ENCODE measurements at regions not wholly inside any gene's neighbourhood (a gene's known extent, or its start where the extent isn't known, plus 50 kb on each side); places are given as distances from the start of the nearest gene placed in this dataset.

GRCh38 chr5:85732185-85732584 lies 885.6 kb upstream of the COX7C start:
- intact Hi-C loops (cut with DNase I; ENCODE audit: low total_unique reads): no loop called here
- DNase-seq (ENCODE audit: low spot score in 2 of 2): no peak

GRCh38 chr5:85741972-85742371 lies 875.8 kb upstream of the COX7C start:
- intact Hi-C loops (cut with DNase I; ENCODE audit: low total_unique reads): no loop called here
- no peak overlapping the region for H3K4me3 ChIP-seq (ENCODE audit: low read depth, poor library complexity, severe bottlenecking)
- no peak for DNase-seq (ENCODE audit: low spot score in 2 of 2)
- no peak for TF ChIP-seq CTCF (IDR thresholded peaks at IDR 0.05)
- TF ChIP-seq POLR2A (IDR thresholded peaks at IDR 0.05): no peak

More at GRCh38 chr5:85732185-85732584, 885.6 kb upstream of the COX7C start:
- TF ChIP-seq POLR2A (IDR thresholded peaks at IDR 0.05) (no peak), CTCF (IDR thresholded peaks at IDR 0.05) (no peak)
- H3K4me3 ChIP-seq (ENCODE audit: low read depth, poor library complexity, severe bottlenecking): no peak overlapping the region
- WGBS, 2 donors: 59 to 74% methylated on average over 3 of the region's 3 CpGs

- DNase-seq (ENCODE audit: low spot score in 2 of 2): no peak
Observed at GRCh38 chr5:85760519-85760918, 857.2 kb upstream of the COX7C start.

GRCh38 chr5:85769347-85769746 lies 848.4 kb upstream of the COX7C start:
- H3K4me3 ChIP-seq (ENCODE audit: low read depth, poor library complexity, severe bottlenecking): no peak overlapping the region
- 78 to 80% methylated on average over 3 of the region's 3 CpGs for WGBS, 2 donors
- intact Hi-C loops (cut with DNase I; ENCODE audit: low total_unique reads): no loop called here
- no peak for TF ChIP-seq POLR2A (IDR thresholded peaks at IDR 0.05)
- no peak for TF ChIP-seq CTCF (IDR thresholded peaks at IDR 0.05)
- no peak for DNase-seq (ENCODE audit: low spot score in 2 of 2)

More at GRCh38 chr5:85760519-85760918, 857.2 kb upstream of the COX7C start:
- 32 to 34% methylated on average over 1 of the region's 1 CpG for WGBS, 2 donors
- H3K4me3 ChIP-seq (ENCODE audit: low read depth, poor library complexity, severe bottlenecking): no peak overlapping the region
- TF ChIP-seq CTCF (IDR thresholded peaks at IDR 0.05) (no peak), POLR2A (IDR thresholded peaks at IDR 0.05) (no peak)
- intact Hi-C loops (cut with DNase I; ENCODE audit: low total_unique reads): no loop called here

GRCh38 chr5:85784746-85785145 lies 833.0 kb upstream of the COX7C start:
- TF ChIP-seq POLR2A (IDR thresholded peaks at IDR 0.05): no peak
- TF ChIP-seq CTCF (IDR thresholded peaks at IDR 0.05): no peak
- intact Hi-C loops (cut with DNase I; ENCODE audit: low total_unique reads): no loop called here
- 96 to 97% methylated on average over 2 of the region's 2 CpGs for WGBS, 2 donors
- H3K4me3 ChIP-seq (ENCODE audit: low read depth, poor library complexity, severe bottlenecking): no peak overlapping the region
- DNase-seq (ENCODE audit: low spot score in 2 of 2): no peak

GRCh38 chr5:85813146-85813545 lies 804.6 kb upstream of the COX7C start:
- intact Hi-C loops (cut with DNase I; ENCODE audit: low total_unique reads): no loop called here
- WGBS, 2 donors: 60 to 62% methylated on average over 3 of the region's 3 CpGs
- DNase-seq (ENCODE audit: low spot score in 2 of 2): no peak
- H3K4me3 ChIP-seq (ENCODE audit: low read depth, poor library complexity, severe bottlenecking): no peak overlapping the region
- TF ChIP-seq POLR2A (IDR thresholded peaks at IDR 0.05) (no peak), CTCF (IDR thresholded peaks at IDR 0.05) (no peak)
